Liver (tissue), 8 donors: ENCODE measurements at regions not wholly inside any gene's neighbourhood (a gene's known extent, or its start where the extent isn't known, plus 50 kb on each side); places are given as distances from the start of the nearest gene placed in this dataset.

ENCODE experiments used
- DNase-seq: peaks from one replicate; pipeline ENCODE4 v3.0.0-alpha.2; 2017; ENCODE audit warnings: low spot score
- H3K27ac ChIP-seq, 2 donors: one replicate each; pipeline ENCODE4 v1.7.0; 2013; ENCODE audit warnings: inconsistent platforms in 2 of 2, low read length in 2 of 2, control low read depth in 1 of 2, low read depth in 1 of 2, mild to moderate bottlenecking in 1 of 2
- H3K27me3 ChIP-seq, 4 donors: one replicate each; pipeline versions ENCODE4 v1.6.1 to v1.7.0; 2013; ENCODE audit warnings: low read length in 3 of 4, inconsistent platforms in 1 of 4, mild to moderate bottlenecking in 1 of 4, moderate library complexity in 1 of 4; ENCODE audit not compliant: control insufficient read depth in 4 of 4, insufficient read depth in 4 of 4
- H3K36me3 ChIP-seq, 4 donors: one replicate each; pipeline versions ENCODE4 v1.6.1 to v1.7.0; 2013; ENCODE audit warnings: low read length in 3 of 4, mild to moderate bottlenecking in 3 of 4, low read depth in 1 of 4, moderate library complexity in 1 of 4; ENCODE audit not compliant: control insufficient read depth in 4 of 4, insufficient read depth in 3 of 4
- H3K4me1 ChIP-seq, 4 donors: one replicate each; pipeline versions ENCODE4 v1.6.1 to v1.7.0; 2013; ENCODE audit warnings: low read length in 3 of 4, mild to moderate bottlenecking in 3 of 4, moderate library complexity in 1 of 4; ENCODE audit not compliant: control insufficient read depth in 4 of 4, insufficient read depth in 4 of 4
- H3K4me3 ChIP-seq, 3 donors: one replicate each; pipeline versions ENCODE4 v1.6.1 to v1.7.0; 2013; ENCODE audit warnings: low read length in 3 of 3, control low read depth in 1 of 3, low read depth in 1 of 3, mild to moderate bottlenecking in 1 of 3
- H3K9ac ChIP-seq, 2 donors: one replicate each; pipeline ENCODE4 v1.7.0; 2013; ENCODE audit warnings: low read length in 2 of 2, mild to moderate bottlenecking in 2 of 2, moderate library complexity in 2 of 2, control low read depth in 1 of 2, low read depth in 1 of 2
- H3K9me3 ChIP-seq, 4 donors: one replicate each; pipeline versions ENCODE4 v1.6.1 to v1.7.0; 2013; ENCODE audit warnings: low read length in 3 of 4; ENCODE audit not compliant: control insufficient read depth in 4 of 4
- EGR1 ChIP-seq, 2 donors: IDR thresholded peaks; 2 replicates each; pipeline ENCODE4 v1.6.1; 2016 to 2018; ENCODE audit warnings: antibody characterized with exemption in 2 of 2, low read depth in 2 of 2
- FOXA1 ChIP-seq: IDR thresholded peaks from 2 replicates; pipeline ENCODE4 v1.6.1; 2016; ENCODE audit warnings: antibody characterized with exemption
- FOXA2 ChIP-seq: IDR thresholded peaks from 2 replicates; pipeline ENCODE4 v1.6.1; 2016; ENCODE audit warnings: antibody characterized with exemption
- GABPA ChIP-seq, 2 donors: IDR thresholded peaks in 1 of 2; conservative IDR thresholded peaks in 1 of 2; 2 replicates each; pipeline ENCODE4 v1.6.1; 2016; ENCODE audit warnings: antibody characterized with exemption in 2 of 2, mild to moderate bottlenecking in 1 of 2, moderate library complexity in 1 of 2
- HNF4A ChIP-seq, 2 donors: conservative IDR thresholded peaks; 2 replicates each; pipeline ENCODE4 v1.6.1; 2016; ENCODE audit warnings: antibody characterized with exemption in 2 of 2, mild to moderate bottlenecking in 2 of 2
- HNF4G ChIP-seq: IDR thresholded peaks from 2 replicates; pipeline ENCODE4 v1.6.1; 2016; ENCODE audit warnings: antibody characterized with exemption
- JUND ChIP-seq, 2 donors: IDR thresholded peaks; 2 replicates each; pipeline ENCODE4 v1.6.1; 2016; ENCODE audit warnings: antibody characterized with exemption in 2 of 2
- NR2F2 ChIP-seq: IDR thresholded peaks from 2 replicates; pipeline ENCODE4 v1.6.1; 2016; ENCODE audit warnings: antibody characterized with exemption
- RAD21 ChIP-seq, 2 donors: IDR thresholded peaks; 2 replicates each; pipeline ENCODE4 v1.6.1; 2016; ENCODE audit warnings: antibody characterized with exemption in 2 of 2, mild to moderate bottlenecking in 2 of 2
- RXRA ChIP-seq, 2 donors: IDR thresholded peaks; 2 replicates each; pipeline ENCODE4 v1.6.1; 2017 to 2018; ENCODE audit warnings: antibody characterized with exemption in 2 of 2, mild to moderate bottlenecking in 1 of 2
- SP1 ChIP-seq: IDR thresholded peaks from 2 replicates; pipeline ENCODE4 v1.6.1; 2018; ENCODE audit warnings: antibody characterized with exemption, mild to moderate bottlenecking
- TAF1 ChIP-seq: conservative IDR thresholded peaks from 2 replicates; pipeline ENCODE4 v1.6.1; 2016; ENCODE audit warnings: antibody characterized with exemption, mild to moderate bottlenecking
- YY1 ChIP-seq: IDR thresholded peaks from 2 replicates; pipeline ENCODE4 v1.6.1; 2016; ENCODE audit warnings: antibody characterized with exemption, mild to moderate bottlenecking
- WGBS: extraction: QIAGEN DNeasy Blood & Tissue Kit; methylation state at CpG from one replicate; pipeline ENCODE4 v1.1.7; 2013; 5-methylcytosine and 5-hydroxymethylcytosine counted together
- TF ChIP-seq, protein P1 (sequence below): IDR thresholded peaks from 2 replicates; pipeline ENCODE4 v1.6.1; 2016; ENCODE audit warnings: antibody characterized with exemption
- TF ChIP-seq, protein P2 (sequence below): IDR thresholded peaks from 2 replicates; pipeline ENCODE4 v1.6.1; 2016; ENCODE audit warnings: antibody characterized with exemption, mild to moderate bottlenecking
- TF ChIP-seq, protein P3 (sequence below): IDR thresholded peaks from 2 replicates; pipeline ENCODE4 v1.6.1; 2016; ENCODE audit warnings: antibody characterized with exemption
- TF ChIP-seq, protein P4 (sequence below): IDR thresholded peaks from 2 replicates; pipeline ENCODE4 v1.6.1; 2016; ENCODE audit warnings: antibody characterized with exemption
- TF ChIP-seq, protein P5 (sequence below): fragments of 150-350 bp; IDR thresholded peaks from 2 replicates; pipeline ENCODE4 v1.5.1; 2017; ENCODE audit warnings: improper control_type of control experiment, low read depth, low read length; ENCODE audit not compliant: missing input control
- donor health status: healthy.
- donor health status: healthy.
- donor health status: healthy.
- donor health status: healthy.
- donor health status: healthy.

DNA sequence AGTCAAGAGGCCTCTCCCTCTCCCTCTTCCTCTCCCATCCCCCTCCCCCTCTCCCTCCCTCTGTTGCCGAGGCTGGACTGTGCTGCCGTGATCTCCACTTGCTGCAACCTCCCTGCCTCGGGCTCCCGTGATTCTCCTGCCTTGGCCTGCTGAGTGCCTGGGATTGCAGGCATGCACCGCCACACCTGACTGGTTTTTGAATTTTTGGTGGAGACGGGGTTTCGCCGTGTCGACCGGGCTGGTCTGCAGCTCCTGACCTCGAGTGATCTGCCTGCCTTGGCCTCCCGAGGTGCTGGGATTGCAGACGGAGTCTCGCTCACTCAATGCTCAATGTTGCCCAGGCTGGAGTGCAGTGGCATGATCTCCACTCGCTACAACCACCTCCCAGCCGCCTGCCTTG is 165.1 kb downstream of the CENPC start:
- Histone ChIP-seq H3K4me3 (no peak overlapping the region), H3K27ac (no peak overlapping the region), H3K9ac (no peak overlapping the region), H3K4me1 (no peaks in the 10 kb centered on the region), H3K27me3 (no peaks in the 10 kb centered on the region), H3K36me3 (no peaks in the 10 kb centered on the region), H3K9me3 (no peaks in the 10 kb centered on the region)
- 90% methylated on average over 16 of the region's 16 CpGs for WGBS
- no peak for DNase-seq
- TF ChIP-seq GABPA (IDR thresholded peaks at IDR 0.05 in 1 of 2, conservative IDR thresholded peaks at IDR 0.05 in 1 of 2) (no peak), YY1 (no peak), RAD21 (IDR thresholded peaks at IDR 0.05) (no peak), EGR1 (IDR thresholded peaks at IDR 0.05; ENCODE audit: low read depth in 2 of 2) (no peak), TAF1 (no peak), JUND (IDR thresholded peaks at IDR 0.05) (no peak), HNF4A (conservative IDR thresholded peaks at IDR 0.05) (no peak), FOXA1 (no peak), FOXA2 (no peak), RXRA (IDR thresholded peaks at IDR 0.05) (no peak), HNF4G (no peak)
- TF ChIP-seq, protein P1, sequence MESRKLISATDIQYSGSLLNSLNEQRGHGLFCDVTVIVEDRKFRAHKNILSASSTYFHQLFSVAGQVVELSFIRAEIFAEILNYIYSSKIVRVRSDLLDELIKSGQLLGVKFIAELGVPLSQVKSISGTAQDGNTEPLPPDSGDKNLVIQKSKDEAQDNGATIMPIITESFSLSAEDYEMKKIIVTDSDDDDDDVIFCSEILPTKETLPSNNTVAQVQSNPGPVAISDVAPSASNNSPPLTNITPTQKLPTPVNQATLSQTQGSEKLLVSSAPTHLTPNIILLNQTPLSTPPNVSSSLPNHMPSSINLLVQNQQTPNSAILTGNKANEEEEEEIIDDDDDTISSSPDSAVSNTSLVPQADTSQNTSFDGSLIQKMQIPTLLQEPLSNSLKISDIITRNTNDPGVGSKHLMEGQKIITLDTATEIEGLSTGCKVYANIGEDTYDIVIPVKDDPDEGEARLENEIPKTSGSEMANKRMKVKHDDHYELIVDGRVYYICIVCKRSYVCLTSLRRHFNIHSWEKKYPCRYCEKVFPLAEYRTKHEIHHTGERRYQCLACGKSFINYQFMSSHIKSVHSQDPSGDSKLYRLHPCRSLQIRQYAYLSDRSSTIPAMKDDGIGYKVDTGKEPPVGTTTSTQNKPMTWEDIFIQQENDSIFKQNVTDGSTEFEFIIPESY: no peak
- TF ChIP-seq, protein P2, sequence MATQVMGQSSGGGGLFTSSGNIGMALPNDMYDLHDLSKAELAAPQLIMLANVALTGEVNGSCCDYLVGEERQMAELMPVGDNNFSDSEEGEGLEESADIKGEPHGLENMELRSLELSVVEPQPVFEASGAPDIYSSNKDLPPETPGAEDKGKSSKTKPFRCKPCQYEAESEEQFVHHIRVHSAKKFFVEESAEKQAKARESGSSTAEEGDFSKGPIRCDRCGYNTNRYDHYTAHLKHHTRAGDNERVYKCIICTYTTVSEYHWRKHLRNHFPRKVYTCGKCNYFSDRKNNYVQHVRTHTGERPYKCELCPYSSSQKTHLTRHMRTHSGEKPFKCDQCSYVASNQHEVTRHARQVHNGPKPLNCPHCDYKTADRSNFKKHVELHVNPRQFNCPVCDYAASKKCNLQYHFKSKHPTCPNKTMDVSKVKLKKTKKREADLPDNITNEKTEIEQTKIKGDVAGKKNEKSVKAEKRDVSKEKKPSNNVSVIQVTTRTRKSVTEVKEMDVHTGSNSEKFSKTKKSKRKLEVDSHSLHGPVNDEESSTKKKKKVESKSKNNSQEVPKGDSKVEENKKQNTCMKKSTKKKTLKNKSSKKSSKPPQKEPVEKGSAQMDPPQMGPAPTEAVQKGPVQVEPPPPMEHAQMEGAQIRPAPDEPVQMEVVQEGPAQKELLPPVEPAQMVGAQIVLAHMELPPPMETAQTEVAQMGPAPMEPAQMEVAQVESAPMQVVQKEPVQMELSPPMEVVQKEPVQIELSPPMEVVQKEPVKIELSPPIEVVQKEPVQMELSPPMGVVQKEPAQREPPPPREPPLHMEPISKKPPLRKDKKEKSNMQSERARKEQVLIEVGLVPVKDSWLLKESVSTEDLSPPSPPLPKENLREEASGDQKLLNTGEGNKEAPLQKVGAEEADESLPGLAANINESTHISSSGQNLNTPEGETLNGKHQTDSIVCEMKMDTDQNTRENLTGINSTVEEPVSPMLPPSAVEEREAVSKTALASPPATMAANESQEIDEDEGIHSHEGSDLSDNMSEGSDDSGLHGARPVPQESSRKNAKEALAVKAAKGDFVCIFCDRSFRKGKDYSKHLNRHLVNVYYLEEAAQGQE: no peak
- TF ChIP-seq, protein P3, sequence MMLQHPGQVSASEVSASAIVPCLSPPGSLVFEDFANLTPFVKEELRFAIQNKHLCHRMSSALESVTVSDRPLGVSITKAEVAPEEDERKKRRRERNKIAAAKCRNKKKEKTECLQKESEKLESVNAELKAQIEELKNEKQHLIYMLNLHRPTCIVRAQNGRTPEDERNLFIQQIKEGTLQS: no peak

DNA sequence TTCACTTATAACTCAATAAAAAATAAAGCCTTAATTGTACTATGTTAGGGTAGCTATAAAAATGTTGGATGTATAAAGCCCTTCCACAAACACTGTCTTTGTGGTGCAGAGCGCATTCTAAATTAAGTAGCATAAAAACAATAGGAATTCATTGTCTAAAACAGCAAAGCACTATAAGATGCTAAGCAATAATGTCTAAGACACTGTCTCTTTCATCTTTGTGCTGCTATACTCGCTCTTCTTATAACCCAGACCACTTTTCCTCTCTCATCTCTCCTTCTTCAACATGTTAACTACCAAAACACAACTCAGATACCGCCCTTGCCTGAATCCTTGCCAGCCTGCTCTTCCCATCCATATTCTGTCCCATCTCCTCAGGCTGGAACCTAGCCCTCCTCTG is 170.0 kb downstream of the CENPC start:
- 80% methylated on average over 3 of the region's 3 CpGs for WGBS
- Histone ChIP-seq H3K4me3 (no peak overlapping the region), H3K27me3 (no peaks in the 10 kb centered on the region), H3K9ac (no peak overlapping the region), H3K27ac (no peak overlapping the region), H3K4me1 (no peaks in the 10 kb centered on the region), H3K36me3 (no peaks in the 10 kb centered on the region), H3K9me3 (no peaks in the 10 kb centered on the region)
- DNase-seq: no peak
- TF ChIP-seq JUND (IDR thresholded peaks at IDR 0.05): no peak
- no peak for TF ChIP-seq NR2F2
- no peak for TF ChIP-seq EGR1 (IDR thresholded peaks at IDR 0.05; ENCODE audit: low read depth in 2 of 2)
- TF ChIP-seq, protein P4, sequence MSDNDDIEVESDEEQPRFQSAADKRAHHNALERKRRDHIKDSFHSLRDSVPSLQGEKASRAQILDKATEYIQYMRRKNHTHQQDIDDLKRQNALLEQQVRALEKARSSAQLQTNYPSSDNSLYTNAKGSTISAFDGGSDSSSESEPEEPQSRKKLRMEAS: no peak
- TF ChIP-seq, protein P5, sequence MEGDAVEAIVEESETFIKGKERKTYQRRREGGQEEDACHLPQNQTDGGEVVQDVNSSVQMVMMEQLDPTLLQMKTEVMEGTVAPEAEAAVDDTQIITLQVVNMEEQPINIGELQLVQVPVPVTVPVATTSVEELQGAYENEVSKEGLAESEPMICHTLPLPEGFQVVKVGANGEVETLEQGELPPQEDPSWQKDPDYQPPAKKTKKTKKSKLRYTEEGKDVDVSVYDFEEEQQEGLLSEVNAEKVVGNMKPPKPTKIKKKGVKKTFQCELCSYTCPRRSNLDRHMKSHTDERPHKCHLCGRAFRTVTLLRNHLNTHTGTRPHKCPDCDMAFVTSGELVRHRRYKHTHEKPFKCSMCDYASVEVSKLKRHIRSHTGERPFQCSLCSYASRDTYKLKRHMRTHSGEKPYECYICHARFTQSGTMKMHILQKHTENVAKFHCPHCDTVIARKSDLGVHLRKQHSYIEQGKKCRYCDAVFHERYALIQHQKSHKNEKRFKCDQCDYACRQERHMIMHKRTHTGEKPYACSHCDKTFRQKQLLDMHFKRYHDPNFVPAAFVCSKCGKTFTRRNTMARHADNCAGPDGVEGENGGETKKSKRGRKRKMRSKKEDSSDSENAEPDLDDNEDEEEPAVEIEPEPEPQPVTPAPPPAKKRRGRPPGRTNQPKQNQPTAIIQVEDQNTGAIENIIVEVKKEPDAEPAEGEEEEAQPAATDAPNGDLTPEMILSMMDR: no peak
- no peak for TF ChIP-seq YY1
- TF ChIP-seq FOXA1: no peak
- TF ChIP-seq RXRA (IDR thresholded peaks at IDR 0.05): no peak
- TF ChIP-seq, protein P3: no peak
- no peak for TF ChIP-seq HNF4G
- TF ChIP-seq FOXA2: no peak
- TF ChIP-seq, protein P2: no peak
- no peak for TF ChIP-seq GABPA (IDR thresholded peaks at IDR 0.05 in 1 of 2, conservative IDR thresholded peaks at IDR 0.05 in 1 of 2)
- no peak for TF ChIP-seq HNF4A (conservative IDR thresholded peaks at IDR 0.05)
- TF ChIP-seq, protein P1: no peak
- TF ChIP-seq RAD21 (IDR thresholded peaks at IDR 0.05): no peak
- TF ChIP-seq SP1: no peak
